SJCRH30 (cell line): ENCODE measurements at regions not wholly inside any gene's neighbourhood (a gene's known extent, or its start where the extent isn't known, plus 50 kb on each side); places are given as distances from the start of the nearest gene placed in this dataset.
A peak's percentile ranks its signal among the peaks of the same experiment; 100 is the strongest.

Experiments
- DNase-seq, 2 experiments: peaks; one replicate each; pipeline ENCODE4 v3.0.0-alpha.2; 2015 to 2020
- H3K27ac ChIP-seq: fragments of 250-450 bp; sonication (Bioruptor Pico); 2 replicates; pipeline ENCODE4 v1.5.1; 2020; ENCODE audit warnings: mild to moderate bottlenecking, moderate library complexity
- H3K27me3 ChIP-seq: fragments of 250-450 bp; sonication (Bioruptor Pico); 2 replicates; pipeline ENCODE4 v1.5.1; 2020; ENCODE audit warnings: mild to moderate bottlenecking, moderate library complexity
- H3K36me3 ChIP-seq: fragments of 250-450 bp; sonication (Bioruptor Pico); 2 replicates; pipeline ENCODE4 v1.5.1; 2020; ENCODE audit warnings: mild to moderate bottlenecking, moderate library complexity
- H3K4me1 ChIP-seq: fragments of 250-450 bp; sonication (Bioruptor Pico); 2 replicates; pipeline ENCODE4 v1.5.1; 2020; ENCODE audit warnings: mild to moderate bottlenecking, moderate library complexity
- H3K4me3 ChIP-seq: fragments of 250-450 bp; sonication (Bioruptor Pico); 2 replicates; pipeline ENCODE4 v1.5.1; 2020; ENCODE audit warnings: mild to moderate bottlenecking, moderate library complexity
- H3K9me3 ChIP-seq: fragments of 250-450 bp; sonication (Bioruptor Pico); replicated peaks from 2 replicates; pipeline ENCODE4 v1.5.1; 2020; ENCODE audit warnings: mild to moderate bottlenecking, moderate library complexity

GRCh38 chr15:66832664-66833063 lies 130.6 kb downstream of the SMAD6 start:
- Histone ChIP-seq H3K27me3 (peaks cover 4% of the 10 kb centered on the region; the same call in 1 of the 2 replicates), H3K4me3 (no peak overlapping the region), H3K36me3 (no peaks in the 10 kb centered on the region), H3K27ac (no peak overlapping the region), H3K9me3 (no peaks in the 10 kb centered on the region; the same call in 1 of the 2 replicates), H3K4me1 (peaks cover 10% of the 10 kb centered on the region)
- DNase-seq = no peak

DNA sequence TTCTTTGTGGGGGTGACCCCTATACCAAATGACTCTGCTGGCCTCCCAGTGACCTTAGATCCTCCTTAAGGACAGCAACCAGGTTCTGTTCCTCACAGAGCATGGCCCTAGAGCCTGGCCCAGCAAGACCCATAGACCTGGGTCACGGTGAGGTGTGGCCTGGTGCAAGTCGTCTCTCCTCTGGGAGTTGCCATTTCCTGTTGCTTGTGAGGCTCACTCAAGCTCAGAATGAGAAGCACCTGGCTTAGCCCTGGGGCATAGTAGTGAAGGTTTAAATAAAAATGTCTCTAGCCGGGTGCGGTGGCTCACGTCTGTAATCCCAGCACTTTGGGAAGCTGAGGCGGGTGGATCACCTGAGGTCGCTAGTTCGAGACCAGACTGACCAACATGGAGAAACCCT lies 131.3 kb downstream of the SMAD6 start:
- no peak overlapping the region for H3K4me3 ChIP-seq
- no peaks in the 10 kb centered on the region; the same call in 1 of the 2 replicates for H3K9me3 ChIP-seq
- no peak for DNase-seq
- peaks cover 10% of the 10 kb centered on the region for H3K4me1 ChIP-seq
- no peaks in the 10 kb centered on the region for H3K27me3 ChIP-seq
- no peak overlapping the region for H3K27ac ChIP-seq
- no peaks in the 10 kb centered on the region for H3K36me3 ChIP-seq

- H3K4me3 ChIP-seq = no peak overlapping the region
- H3K9me3 ChIP-seq = no peaks in the 10 kb centered on the region; the same call in 1 of the 2 replicates
- no peak overlapping the region for H3K27ac ChIP-seq
- H3K4me1 ChIP-seq = peaks cover 10% of the 10 kb centered on the region
- DNase-seq = no peak
- no peaks in the 10 kb centered on the region for H3K36me3 ChIP-seq
- no peaks in the 10 kb centered on the region for H3K27me3 ChIP-seq
These were observed 131.8 kb downstream of the SMAD6 start for GRCh38 chr15:66833803-66834202.

DNA sequence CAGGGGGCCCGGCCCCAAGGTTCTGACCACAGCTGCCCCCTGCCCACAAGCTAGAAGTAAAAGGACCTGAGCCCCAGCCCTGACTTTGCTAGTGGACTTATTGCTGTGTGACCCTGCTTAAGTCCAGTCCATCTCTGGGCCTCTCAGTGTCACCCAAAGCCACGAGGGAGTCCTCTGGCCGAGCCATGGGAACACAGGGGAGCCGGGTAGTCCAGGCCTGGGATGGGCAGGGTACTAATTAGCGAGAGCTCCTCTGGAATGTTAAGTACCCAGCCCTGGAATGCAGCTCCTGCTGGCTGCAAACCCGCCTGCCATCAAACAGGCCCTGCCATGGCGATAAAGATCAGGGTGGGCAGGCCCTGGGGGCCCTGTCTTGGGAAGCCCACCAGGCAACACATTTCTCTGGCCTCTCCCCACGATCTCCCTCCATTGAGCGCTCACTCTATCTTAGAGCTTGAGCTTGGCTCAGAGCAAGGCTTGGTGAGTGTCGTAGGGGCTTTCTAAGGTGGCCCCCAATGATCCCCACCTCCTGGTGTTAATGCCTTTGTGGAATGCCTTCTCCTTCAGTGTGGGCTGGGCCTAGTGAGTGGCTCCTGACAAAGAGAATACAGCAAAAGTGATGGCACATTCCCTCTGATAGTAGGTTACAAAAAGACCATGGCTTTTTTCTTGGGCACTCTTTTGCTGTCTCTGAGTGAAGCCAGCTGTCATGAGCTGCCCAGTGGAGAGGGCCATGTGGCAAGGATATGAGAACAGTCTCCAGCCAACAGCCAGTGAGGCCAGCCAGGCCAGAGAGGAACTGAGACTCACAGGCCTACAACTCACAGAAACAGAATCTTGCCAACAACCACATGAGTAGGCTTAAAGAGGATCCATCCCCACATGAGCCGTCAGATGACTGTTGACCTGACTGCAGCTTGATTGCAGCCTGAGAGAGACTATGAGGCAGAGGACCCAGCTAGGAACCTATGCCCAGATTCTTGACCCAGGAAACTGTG lies 133.1 kb downstream of the SMAD6 start:
- Histone ChIP-seq H3K36me3 (no peaks in the 10 kb centered on the region), H3K4me1 (peaks cover 10% of the 10 kb centered on the region), H3K27ac (peak overlapping the region; percentile 51), H3K9me3 (no peaks in the 10 kb centered on the region), H3K4me3 (no peak overlapping the region), H3K27me3 (no peaks in the 10 kb centered on the region)
- peak; percentile 48 to 81 for DNase-seq

GRCh38 chr15:66836231-66837030 lies 134.4 kb downstream of the SMAD6 start:
- DNase-seq = no peak
- no peaks in the 10 kb centered on the region for H3K27me3 ChIP-seq
- H3K36me3 ChIP-seq = no peaks in the 10 kb centered on the region
- no peak overlapping the region for H3K4me3 ChIP-seq
- no peak overlapping the region for H3K27ac ChIP-seq
- no peaks in the 10 kb centered on the region for H3K9me3 ChIP-seq
- H3K4me1 ChIP-seq = peaks cover 10% of the 10 kb centered on the region

- H3K27me3 ChIP-seq = no peaks in the 10 kb centered on the region
- H3K36me3 ChIP-seq = no peaks in the 10 kb centered on the region
- H3K9me3 ChIP-seq = no peaks in the 10 kb centered on the region
- H3K4me3 ChIP-seq = no peak overlapping the region
- H3K4me1 ChIP-seq = peaks cover 10% of the 10 kb centered on the region
- no peak for DNase-seq
- no peak overlapping the region for H3K27ac ChIP-seq
These were observed 136.2 kb downstream of the SMAD6 start for GRCh38 chr15:66838202-66838601.

- no peaks in the 10 kb centered on the region for H3K27me3 ChIP-seq
- DNase-seq = peak in 1 of 2 experiments; percentile 56
- peaks cover 10% of the 10 kb centered on the region for H3K4me1 ChIP-seq
- no peaks in the 10 kb centered on the region for H3K9me3 ChIP-seq
- no peak overlapping the region for H3K4me3 ChIP-seq
- no peak overlapping the region for H3K27ac ChIP-seq
- no peaks in the 10 kb centered on the region for H3K36me3 ChIP-seq
These were observed 136.7 kb downstream of the SMAD6 start for GRCh38 chr15:66838671-66839239.

- Histone ChIP-seq H3K4me1 (peaks cover 8% of the 10 kb centered on the region), H3K4me3 (no peak overlapping the region), H3K9me3 (no peaks in the 10 kb centered on the region), H3K27me3 (no peaks in the 10 kb centered on the region), H3K36me3 (no peaks in the 10 kb centered on the region), H3K27ac (no peak overlapping the region)
- DNase-seq = no peak
These were observed 137.6 kb downstream of the SMAD6 start for GRCh38 chr15:66839506-66840112.

DNA sequence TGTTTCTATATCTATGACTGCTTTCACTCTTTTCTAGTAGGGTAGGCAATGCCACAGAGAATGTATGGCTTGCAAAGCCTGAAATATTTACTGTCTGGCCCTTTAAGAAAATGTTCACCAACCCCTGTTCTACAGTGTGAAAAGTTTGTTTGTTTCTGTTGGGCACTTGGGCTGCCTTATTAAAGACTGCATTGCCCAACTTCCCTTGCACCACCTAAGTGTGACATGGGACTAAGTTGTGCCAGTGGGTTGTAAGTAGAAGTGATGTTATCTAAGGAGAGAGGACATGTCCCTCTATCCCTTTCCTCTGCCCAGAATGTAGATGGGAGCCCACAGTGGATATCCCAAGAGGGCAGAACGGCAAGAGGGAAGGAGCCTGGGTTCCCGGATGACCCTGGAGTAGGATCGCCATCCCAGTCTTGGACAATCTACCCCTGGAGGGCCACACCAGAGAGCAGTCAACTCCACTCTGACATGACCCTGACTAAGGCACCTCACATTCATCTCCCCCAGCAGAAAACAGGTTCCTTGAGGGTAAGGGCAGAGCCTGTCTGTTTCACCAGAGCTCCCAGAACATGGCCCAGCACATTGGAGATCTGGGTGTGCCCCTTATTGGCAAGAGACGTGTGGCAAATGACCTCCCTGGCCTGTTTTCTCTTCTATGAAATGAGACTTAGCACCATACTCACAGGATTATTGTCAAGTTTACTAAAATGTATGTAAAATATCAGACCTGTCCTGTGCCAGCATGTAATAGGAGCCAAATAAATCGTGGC lies 138.8 kb downstream of the SMAD6 start:
- H3K9me3 ChIP-seq = no peaks in the 10 kb centered on the region
- H3K4me1 ChIP-seq = no peaks in the 10 kb centered on the region
- no peaks in the 10 kb centered on the region for H3K27me3 ChIP-seq
- H3K27ac ChIP-seq = no peak overlapping the region
- DNase-seq = no peak
- no peaks in the 10 kb centered on the region for H3K36me3 ChIP-seq
- no peak overlapping the region for H3K4me3 ChIP-seq

DNA sequence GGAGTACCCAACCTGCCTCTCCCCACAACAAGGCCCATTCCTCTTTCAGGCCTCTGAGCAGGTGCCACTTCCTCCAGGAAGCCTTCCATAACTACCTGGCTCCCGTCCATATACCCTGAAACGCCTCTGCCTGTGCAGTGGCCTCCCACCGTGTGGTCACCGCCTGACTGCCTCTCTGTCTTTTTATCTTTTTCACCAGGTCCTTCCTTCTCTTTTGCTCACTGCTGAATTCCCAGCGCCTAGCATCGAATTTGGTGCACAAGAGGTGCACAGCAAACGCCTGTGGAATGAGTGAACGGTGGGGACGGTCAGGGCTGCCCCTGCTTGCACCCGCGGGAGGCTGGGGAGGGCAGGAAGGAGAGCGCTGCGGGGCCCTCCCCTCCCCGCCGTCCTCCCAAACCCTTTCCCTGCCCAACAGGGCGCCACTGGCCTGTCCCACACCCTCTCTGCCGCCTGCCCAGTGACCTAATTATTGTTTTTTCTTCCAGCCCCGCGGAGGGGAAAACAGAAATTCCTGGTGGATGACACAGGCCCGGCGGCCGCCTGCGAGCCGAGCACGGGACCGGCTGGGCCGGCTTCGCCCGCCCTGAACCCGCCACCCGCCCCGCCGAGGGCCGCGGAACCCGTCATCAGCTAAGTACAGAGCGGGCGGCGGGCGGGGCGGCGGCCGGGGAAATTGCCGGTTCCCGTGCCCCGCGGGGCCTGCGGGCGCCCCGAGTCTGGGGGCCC lies 140.1 kb downstream of the SMAD6 start:
- peak overlapping the region; percentile 38; the same call in 1 of the 2 replicates for H3K27ac ChIP-seq
- H3K4me3 ChIP-seq = peak overlapping the region; percentile 59
- H3K4me1 ChIP-seq = no peaks in the 10 kb centered on the region
- DNase-seq = peak; percentile 46 to 67
- H3K36me3 ChIP-seq = no peaks in the 10 kb centered on the region
- no peaks in the 10 kb centered on the region for H3K27me3 ChIP-seq
- no peaks in the 10 kb centered on the region for H3K9me3 ChIP-seq

- H3K36me3 ChIP-seq = no peaks in the 10 kb centered on the region
- peak overlapping the region; percentile 59 for H3K4me3 ChIP-seq
- no peaks in the 10 kb centered on the region for H3K27me3 ChIP-seq
- DNase-seq = peak; percentile 46
- H3K4me1 ChIP-seq = no peaks in the 10 kb centered on the region
- no peaks in the 10 kb centered on the region for H3K9me3 ChIP-seq
- H3K27ac ChIP-seq = no peak overlapping the region
These were observed 140.8 kb downstream of the SMAD6 start for GRCh38 chr15:66842710-66843441.

DNA sequence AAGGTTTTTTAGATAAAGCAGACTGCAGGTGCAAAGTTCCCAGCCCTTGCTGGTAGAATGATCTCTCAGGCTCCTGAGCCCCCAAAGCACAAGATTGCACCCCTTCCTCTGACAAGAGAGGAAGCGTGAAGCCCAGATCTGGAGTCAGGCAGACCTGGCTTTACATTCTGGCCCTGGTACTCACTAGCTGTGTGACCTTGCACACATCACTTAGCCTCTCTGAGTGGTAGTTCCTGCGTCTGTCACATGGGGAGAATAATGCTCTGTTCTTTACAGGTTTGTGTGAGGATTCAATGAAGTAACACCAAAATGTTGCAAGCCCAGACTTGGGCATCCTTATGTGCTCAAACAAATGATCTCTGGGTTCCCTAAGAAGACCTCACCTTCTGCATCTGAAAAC lies 141.5 kb downstream of the SMAD6 start:
- Histone ChIP-seq H3K27ac (no peak overlapping the region), H3K9me3 (no peaks in the 10 kb centered on the region), H3K4me3 (no peak overlapping the region), H3K4me1 (no peaks in the 10 kb centered on the region), H3K36me3 (no peaks in the 10 kb centered on the region), H3K27me3 (no peaks in the 10 kb centered on the region)
- DNase-seq = no peak
